Dermis blood vessel endothelial cell (primary cell): ENCODE measurements at regions not wholly inside any gene's neighbourhood (a gene's known extent, or its start where the extent isn't known, plus 50 kb on each side); places are given as distances from the start of the nearest gene placed in this dataset.

ENCODE experiments used
- DNase-seq: peaks from one replicate; pipeline ENCODE4 v3.0.0; 2010

GRCh38 chr6:9511157-9511556, 903.7 kb downstream of the TFAP2A start:
- no peak for DNase-seq

DNA sequence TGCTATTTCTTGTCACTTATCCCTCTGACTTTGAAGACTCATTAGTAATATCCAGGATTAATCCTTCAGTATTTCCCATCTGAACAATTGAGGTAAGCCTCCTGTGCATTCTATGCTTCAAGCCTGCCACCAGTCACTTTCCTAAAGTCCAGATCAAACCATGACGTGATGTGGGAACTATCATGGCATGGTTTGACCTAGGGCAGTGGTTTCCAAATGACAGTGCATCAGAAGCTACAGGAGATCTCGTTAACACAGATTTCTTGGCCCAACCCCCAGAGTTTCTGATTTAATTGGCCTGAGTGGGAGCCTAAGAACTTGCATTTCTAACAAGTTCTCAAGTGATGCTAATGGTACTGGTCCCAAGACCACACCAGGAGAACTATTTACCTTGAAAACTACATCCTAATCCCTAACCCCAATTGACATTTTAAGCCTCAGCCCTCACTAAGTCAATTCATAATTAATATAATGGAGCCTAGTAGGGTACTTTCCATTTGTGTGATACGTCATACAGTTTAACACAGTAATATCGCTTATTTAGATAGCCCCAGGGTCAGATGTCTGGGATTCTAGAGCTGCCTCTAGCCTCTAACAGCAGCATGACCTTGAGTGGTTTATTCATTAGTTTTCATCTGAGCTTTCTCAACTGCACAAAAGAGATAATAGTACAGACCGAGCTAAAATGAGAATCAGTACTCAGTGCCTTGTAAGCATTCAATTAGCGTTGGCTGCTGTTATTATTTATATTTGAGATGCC, 907.6 kb downstream of the TFAP2A start:
- DNase-seq = no peak

DNA sequence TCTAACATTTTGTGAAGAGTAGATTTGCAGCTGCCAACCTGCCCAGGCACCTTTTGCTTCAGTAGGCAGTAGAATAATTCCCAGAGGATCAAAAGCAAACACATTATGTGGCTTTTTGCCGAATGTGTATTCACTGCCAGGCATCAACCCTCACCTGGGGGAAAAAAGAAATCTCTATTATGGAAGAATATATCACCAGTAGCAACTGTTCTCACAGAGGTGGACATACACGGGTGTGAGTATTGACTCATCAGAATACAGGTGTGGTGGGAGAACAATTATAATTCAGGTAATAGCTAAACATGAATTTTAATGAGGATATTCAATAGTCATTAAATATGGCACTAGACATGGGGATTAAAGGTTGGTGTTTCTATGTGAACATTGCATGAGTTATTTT, 910.7 kb downstream of the TFAP2A start:
- DNase-seq = no peak

GRCh38 chr6:9503111-9503761, 911.6 kb downstream of the TFAP2A start:
- peak; percentile 99 for DNase-seq

DNA sequence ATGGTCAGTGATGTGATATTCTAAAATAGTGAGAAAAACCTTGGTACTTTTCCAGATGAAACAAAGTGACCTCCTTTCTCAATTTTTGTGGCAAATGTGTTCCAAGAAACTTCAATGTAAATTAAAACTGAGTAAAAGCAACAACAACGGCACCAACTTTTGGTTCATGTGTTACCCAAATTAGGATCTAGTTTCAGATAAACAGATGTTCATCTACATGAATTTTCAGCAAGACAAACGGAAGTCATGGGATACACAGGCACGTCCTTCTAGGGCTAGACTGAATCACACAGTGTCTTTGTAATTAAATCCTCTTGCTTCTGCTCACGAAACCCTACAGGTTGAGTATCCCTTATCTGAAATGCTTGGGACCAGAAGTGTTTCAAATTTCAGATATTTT, 915.2 kb downstream of the TFAP2A start:
- DNase-seq = no peak

GRCh38 chr6:9496837-9497236, 918.0 kb downstream of the TFAP2A start:
- DNase-seq = no peak

DNA sequence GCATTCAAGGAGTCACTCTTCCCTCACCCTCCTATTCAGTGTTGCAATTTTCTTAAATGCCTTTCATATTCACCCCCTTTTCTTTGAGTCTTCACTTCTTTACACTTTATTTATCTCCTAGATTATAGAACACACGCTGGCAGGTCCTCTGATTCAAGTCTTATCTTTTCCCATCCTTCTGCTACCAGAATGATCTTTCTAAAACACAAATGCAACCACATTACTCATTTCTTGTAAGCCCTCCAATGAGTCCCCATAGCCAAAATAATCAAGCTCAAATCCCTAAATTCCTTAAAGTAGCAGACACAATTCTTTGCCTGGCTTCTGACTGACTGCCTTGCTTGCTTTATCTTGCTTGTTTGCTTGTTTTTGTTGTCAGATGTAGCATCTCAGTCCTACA, 920.0 kb downstream of the TFAP2A start:
- DNase-seq = no peak

- no peak for DNase-seq
These were observed 922.1 kb downstream of the TFAP2A start for GRCh38 chr6:9492790-9493189.

GRCh38 chr6:9487128-9487527, 927.7 kb downstream of the TFAP2A start:
- DNase-seq = no peak

DNA sequence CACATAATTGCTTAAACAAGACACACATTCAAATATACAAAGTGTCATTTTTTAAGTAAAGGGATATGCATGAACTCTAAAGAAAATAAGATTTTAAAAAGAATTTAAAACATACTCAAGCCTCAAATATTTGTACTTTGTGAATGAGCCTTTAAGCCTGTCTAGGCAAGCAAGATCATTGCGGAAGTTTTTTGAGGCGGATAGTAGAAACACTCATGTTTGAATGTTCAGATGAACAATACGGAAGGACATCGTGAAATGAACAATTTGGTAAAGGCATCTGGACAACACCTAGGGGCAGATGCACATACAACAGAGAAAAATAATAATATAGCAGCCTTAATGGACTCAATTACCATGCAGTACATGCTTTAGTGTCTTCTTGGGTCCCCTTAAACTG, 928.9 kb downstream of the TFAP2A start:
- DNase-seq = no peak

DNA sequence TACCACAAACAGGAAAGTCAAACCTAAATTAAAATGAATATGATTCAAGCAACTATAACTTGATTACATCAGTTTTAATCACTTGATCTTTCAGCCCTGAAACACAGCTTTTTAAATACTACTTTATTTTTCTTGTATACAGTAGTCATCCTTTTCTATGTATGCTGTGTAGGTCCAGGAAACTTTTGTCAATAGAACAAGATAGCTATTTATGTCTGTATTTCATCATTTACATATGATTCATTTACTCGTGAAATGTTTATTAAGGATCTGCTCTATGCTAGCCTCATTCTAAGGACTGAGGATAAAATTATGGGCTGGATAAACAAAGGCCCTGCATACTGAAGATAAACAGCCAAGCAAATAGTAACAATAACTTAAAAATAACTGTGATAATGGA, 930.2 kb downstream of the TFAP2A start:
- DNase-seq = no peak

DNA sequence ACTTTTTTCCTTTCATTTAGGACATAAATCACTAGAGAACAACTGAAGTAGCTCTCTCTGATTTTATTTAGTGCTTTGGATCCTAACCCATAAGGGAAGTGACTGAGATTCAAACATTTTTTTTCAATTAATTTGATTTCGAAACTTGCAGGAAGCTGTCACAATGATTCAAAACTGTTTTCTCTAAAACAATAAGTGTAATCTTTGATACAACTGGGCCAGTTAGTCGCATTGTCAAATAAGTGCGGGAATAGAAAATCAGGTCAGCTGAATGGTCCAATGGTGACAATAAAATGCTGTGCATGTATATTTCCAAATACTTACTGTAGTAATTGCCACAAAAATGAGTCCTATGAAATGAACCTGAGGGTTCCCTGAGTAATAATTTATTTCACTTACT, 930.8 kb downstream of the TFAP2A start:
- DNase-seq = peak; percentile 44

- peak; percentile 93 for DNase-seq
These were observed 932.7 kb downstream of the TFAP2A start for GRCh38 chr6:9482030-9482738.

DNA sequence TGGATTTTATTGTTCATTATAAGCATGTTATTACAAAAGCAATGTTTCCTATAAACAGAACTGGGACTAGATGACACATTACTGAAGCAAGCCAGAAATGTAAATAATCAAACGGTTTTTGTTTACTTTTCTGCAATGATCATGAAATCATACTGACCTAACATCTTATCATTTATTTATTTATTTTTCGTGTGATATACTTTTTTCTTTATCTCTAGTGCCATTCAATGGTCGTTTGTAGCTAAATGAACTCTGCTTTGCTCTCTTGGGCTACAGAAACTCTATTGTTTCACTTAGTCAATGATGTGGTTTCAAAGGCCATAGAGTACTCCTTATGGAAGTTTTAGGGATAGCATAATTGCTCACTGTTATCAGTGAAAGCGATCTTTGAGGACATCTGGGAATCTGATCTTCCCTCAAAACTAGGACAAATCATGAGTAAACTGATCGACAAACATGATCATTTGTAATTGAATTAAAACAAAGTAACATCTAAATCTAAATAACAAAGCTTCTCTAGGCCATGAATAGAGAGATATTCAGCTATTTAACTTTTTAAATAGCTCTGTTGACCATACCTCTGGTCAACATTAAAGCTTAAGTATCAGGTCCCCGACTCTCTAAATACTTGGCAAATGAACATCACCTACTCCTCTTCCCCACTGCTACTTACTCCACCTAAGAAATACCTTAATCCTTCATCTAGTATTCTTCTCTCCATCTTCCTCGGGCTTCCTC, 933.4 kb downstream of the TFAP2A start:
- peak; percentile 52 for DNase-seq

DNA sequence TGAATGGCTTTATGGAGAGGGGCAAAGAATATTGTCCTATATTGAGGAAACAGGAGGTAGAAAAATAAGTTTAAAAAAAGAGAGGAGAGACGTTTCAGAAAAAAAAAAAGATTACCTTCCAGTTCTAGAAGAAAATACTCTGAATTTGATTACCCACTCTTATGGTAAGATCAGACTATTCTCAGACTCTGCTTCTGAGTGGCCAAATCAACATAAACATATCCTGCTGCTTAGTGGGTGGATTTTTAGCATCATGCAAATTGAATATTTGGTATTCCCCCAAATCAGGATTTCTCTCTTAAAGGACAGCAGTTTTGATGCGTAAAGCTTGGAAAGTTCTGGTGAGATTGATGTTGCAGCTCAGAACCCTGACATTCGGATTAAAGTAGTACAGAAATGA, 946.6 kb downstream of the TFAP2A start:
- DNase-seq = no peak

- no peak for DNase-seq
These were observed 947.1 kb downstream of the TFAP2A start for GRCh38 chr6:9467741-9468140.

DNA sequence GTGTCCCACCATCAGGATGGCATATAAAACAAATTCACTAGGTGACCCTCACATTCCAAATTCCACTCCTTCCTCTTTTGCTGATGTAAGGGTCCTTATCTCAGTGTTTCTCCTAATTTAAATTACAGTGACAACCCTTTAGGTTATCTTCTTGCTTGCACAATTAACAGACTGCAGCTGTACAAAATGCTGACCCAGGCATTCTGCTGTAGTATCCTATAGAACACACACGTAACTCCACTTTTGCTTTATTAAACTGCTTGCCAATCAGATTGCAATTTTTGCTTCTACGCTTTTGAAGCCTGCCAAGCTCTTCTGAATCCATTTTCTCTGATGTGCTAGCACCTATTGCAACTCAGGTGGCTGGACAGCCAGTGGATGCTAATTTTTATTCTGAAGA, 950.3 kb downstream of the TFAP2A start:
- no peak for DNase-seq

DNA sequence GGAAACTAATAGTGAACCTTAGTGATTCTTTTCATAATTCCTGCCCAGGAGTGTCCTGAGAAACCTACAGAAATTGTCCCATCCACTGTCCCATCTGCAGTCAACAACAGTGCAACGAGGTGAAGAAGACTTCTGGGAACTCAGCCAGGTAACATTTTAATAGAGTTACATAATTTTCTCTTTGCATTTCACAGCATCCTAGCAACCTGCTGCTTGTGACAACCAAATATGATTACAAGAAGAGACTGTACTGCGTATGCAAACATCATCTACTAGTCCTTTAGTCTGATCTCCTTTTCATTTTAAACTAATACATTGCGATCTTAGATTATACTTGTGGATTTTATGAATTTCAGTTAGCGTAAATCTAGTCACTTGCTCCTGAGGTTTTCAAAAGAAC, 951.6 kb downstream of the TFAP2A start:
- no peak for DNase-seq

GRCh38 chr6:9461188-9461587, 953.7 kb downstream of the TFAP2A start:
- no peak for DNase-seq

DNA sequence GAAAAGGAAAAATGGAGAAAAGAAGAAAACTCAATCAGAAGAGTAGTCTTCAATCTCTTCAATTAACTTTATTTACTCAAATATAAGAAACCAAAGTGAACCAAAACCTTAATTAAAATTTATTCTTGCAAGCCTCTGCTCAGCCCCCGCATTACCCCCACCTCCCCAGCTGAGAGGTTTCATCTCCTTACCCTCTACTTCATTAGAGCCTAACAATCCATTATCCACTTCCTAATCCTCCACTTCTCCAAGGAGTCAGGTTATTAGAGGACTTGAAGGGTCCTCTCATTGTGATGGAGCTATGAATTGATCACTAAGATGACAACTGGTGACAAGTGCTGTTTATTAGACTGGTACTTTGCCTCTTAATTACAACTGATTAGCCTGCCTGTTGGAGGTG, 956.5 kb downstream of the TFAP2A start:
- no peak for DNase-seq

DNA sequence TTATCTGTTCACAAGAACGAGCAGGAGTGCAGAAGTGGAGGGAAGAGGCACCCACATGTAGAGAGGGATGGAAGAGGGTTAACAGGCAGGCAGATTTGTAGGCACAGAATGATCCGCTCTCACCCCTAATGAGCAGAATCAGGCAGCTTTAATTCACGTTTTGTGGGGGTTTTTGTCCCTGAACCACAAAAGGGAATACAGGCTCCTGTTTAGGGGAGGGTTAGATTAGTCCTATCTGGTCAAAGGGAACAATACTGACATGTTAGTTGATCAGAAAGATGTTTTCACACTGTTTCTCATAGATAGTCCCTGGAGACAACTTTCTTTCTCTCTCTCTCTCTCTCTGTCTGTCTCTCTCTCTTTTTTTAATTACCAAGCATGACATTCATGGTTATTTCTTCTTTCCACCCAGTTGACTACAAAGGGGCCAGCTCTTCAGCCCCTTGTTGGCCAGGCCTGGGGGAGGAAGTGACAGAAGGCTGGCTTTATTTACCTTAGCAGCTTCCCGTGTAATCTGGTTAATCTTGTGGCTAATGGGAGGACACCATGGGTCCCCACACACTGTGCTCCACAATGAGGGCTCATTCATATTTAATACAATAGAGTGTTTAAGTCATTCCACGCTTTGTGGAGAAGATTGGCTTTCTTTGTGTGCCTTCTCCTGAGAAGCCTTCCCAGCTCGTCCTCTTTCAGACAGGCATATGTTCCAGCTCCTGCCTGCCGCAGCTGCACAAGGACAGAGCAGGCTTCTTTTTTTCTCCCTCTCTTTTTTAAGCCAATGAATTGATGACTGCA, 958.8 kb downstream of the TFAP2A start:
- DNase-seq = no peak

- DNase-seq = no peak
These were observed 975.1 kb downstream of the TFAP2A start for GRCh38 chr6:9439621-9440330.
